22Rv1 (cell line): ENCODE measurements at regions not wholly inside any gene's neighbourhood (a gene's known extent, or its start where the extent isn't known, plus 50 kb on each side); places are given as distances from the start of the nearest gene placed in this dataset.

Source experiments
- H3K27ac ChIP-seq: fragments of 450-650 bp; 2 replicates; pipeline ENCODE4 v1.5.1; 2017
- ZFX ChIP-seq: fragments of 450-650 bp; IDR thresholded peaks from 2 replicates; pipeline ENCODE4 v1.6.1; 2017; ENCODE audit warnings: antibody characterized with exemption, borderline replicate concordance
- TF ChIP-seq, protein P1 (sequence below): fragments of 450-650 bp; IDR thresholded peaks from 2 replicates; pipeline ENCODE4 v1.5.1; 2017; ENCODE audit warnings: mild to moderate bottlenecking

DNA sequence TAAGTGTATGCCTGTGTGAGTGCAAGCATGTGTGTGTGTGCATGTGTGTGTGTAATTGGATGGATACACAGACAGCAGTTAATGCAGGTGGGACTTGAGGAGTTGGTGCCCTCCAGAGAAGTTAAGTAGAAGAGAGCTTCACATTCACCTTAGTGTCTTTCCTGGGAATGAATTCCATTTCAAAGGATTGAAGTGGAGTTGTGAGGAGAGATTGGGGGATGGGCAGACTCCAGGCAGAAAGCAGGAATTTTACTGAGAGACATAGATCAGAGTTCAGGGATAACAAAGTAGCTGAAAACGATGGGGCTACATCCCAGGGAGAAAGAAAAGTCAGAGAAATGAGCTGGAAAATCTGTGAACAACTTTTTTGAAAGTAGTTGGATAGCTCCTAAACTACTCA, 464.4 kb downstream of the TCERG1L start:
- TF ChIP-seq, protein P1, sequence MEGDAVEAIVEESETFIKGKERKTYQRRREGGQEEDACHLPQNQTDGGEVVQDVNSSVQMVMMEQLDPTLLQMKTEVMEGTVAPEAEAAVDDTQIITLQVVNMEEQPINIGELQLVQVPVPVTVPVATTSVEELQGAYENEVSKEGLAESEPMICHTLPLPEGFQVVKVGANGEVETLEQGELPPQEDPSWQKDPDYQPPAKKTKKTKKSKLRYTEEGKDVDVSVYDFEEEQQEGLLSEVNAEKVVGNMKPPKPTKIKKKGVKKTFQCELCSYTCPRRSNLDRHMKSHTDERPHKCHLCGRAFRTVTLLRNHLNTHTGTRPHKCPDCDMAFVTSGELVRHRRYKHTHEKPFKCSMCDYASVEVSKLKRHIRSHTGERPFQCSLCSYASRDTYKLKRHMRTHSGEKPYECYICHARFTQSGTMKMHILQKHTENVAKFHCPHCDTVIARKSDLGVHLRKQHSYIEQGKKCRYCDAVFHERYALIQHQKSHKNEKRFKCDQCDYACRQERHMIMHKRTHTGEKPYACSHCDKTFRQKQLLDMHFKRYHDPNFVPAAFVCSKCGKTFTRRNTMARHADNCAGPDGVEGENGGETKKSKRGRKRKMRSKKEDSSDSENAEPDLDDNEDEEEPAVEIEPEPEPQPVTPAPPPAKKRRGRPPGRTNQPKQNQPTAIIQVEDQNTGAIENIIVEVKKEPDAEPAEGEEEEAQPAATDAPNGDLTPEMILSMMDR: no peak
- TF ChIP-seq ZFX: no peak
- no peak overlapping the region for H3K27ac ChIP-seq

DNA sequence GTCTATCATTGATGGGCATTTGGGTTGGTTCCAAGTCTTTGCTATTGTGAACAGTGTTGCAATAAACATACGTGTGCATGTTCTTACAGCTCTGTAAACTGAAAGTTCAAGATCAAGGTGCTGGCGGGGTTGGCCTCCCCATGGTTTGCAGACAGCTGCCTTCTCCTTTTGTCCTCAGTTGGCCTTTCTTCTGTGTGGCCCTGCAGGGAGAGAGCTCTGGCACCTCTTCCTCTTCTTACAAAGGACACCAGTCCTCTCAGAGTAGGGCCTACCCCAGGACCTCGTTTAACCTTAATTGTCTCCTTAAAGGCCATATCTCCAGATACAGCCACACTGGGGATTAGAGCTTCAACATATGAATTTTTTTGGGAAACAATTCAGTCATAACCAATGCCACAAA, 462.7 kb downstream of the TCERG1L start:
- no peak for TF ChIP-seq ZFX
- TF ChIP-seq, protein P1: no peak
- H3K27ac ChIP-seq: no peak overlapping the region

DNA sequence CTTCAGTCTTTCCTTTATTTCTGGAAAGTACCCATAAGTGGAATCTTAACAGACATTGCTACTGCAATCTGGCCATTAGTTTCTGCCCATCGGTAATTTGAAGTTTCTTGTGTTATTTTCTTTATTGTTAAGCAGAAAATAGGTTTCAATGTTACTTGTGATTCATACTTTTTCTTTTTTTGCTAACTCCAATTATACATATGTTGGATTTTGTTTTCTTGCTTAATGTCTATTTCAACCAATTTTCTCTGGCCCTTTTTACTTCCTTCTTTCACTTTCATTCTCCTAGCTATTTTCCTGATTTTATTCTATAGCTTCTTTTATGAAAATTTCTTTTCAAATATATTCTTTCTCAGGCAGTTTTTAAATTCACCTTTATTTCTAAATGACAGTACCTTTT, 457.4 kb downstream of the TCERG1L start:
- no peak for TF ChIP-seq ZFX
- TF ChIP-seq, protein P1: no peak
- H3K27ac ChIP-seq: no peak overlapping the region

DNA sequence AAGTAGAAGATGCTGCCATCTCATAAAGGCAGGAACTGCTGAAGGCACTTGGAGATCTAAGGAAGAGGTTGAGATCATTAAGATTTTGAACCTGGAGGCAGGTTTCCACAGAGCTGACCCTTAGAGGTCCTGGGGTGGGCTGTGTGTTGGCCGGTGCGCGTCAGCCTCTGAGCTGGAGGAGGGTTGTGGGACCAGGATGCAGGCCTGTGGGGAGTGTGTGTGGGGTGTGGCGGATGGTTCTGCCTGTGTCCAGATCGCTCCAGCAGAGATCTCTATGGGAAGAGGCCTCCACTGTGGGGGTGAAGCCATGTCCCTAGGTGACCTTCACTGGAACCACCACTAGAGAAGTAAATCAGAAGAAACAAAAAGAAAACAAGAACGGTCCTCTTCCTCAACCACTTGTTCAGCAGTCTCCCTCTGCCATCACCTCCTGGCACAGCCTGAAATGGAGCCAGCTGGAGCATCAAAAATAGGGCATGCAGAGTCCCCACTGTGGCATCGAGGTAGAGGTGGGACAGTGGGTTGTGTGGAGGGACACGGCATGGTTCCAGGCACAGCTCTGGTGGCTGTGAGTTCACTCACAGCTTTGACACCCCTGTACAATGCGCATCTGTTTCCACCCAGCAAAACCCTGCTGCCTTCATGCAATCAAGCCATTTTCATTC, 453.8 kb downstream of the TCERG1L start:
- no peak overlapping the region for H3K27ac ChIP-seq
- TF ChIP-seq, protein P1: no peak
- TF ChIP-seq ZFX: no peak

DNA sequence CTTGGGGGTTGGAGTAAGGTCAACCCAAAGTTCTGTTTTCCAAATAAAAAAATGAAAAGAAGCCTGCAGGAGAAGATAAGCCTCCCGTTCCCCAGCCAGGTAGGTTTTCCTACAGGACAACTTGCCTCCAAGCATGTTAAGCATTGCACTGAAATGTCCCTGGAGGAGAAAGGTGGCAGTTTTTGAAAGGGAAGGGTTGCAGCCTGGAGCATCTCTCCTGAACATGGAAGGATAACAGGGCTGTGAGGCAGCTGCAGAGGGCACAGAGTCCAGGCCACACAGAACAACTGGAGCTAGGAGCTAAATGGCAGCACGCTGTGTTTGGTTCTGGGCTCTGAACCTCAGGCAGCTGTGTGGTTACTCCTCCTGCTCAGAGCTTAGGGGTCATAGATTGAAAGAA, 452.9 kb downstream of the TCERG1L start:
- TF ChIP-seq ZFX: no peak
- TF ChIP-seq, protein P1: no peak
- H3K27ac ChIP-seq: no peak overlapping the region

DNA sequence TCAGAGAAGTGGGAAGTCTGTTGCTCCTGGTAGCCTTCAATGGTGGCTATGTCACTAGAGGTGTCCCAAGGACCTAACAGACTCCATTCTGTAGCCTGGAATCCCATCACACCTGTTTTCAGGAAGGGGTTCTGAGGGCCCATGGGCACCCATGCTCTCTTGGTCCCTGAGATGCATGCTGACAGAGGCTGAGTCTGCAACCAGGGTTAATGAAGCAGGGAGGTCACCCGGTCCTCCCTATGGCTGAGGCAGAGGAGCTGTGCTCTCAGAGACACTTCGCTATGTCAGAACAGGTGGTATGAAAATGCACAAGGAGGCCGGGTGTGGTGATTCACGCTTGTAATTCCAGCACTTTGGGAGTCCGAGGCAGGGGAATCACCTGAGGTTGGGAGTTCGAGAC, 452.1 kb downstream of the TCERG1L start:
- TF ChIP-seq ZFX: no peak
- TF ChIP-seq, protein P1: no peak
- H3K27ac ChIP-seq: no peak overlapping the region

DNA sequence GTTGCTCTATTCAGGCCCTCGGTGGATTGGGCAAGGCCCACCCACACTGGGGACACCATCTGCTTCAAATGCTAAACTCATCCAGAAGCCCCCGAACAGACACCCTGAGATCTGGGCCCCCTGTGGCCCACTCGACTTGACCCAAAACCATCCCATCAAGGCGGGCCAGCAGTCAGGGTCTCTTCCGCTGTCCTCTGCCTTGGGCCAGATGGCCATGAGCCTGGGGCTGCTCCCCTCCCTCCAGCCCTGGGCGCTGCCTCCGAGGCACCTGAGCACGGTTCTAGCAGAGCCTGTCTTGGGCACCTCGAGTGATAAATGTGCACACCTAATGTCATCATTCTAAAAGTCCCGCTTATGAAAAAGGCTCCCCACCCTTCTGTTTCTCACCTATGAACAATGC, 449.4 kb downstream of the TCERG1L start:
- TF ChIP-seq, protein P1: no peak
- TF ChIP-seq ZFX: no peak
- H3K27ac ChIP-seq: no peak overlapping the region
